Neural progenitor cell (in vitro differentiated cells): ENCODE measurements at regions not wholly inside any gene's neighbourhood (a gene's known extent, or its start where the extent isn't known, plus 50 kb on each side); places are given as distances from the start of the nearest gene placed in this dataset.

Experiments
- DNase-seq: peaks from one replicate; pipeline ENCODE4 v3.0.0-alpha.2; 2016; ENCODE audit warnings: low spot score
- H2AFZ ChIP-seq: fragments of 200-600 bp; sonication (generic); replicated peaks from 2 replicates; pipeline ENCODE4 v1.6.1; 2016; ENCODE audit warnings: antibody characterized with exemption
- H3F3A ChIP-seq: fragments of 200-600 bp; sonication (generic); 2 replicates; pipeline ENCODE4 v1.6.1; 2016; ENCODE audit warnings: antibody characterized with exemption, low read depth
- H3K27ac ChIP-seq: fragments of 200-600 bp; sonication (generic); 2 replicates; pipeline ENCODE4 v1.5.1; 2016; ENCODE audit warnings: mild to moderate bottlenecking
- H3K27me3 ChIP-seq: fragments of 200-600 bp; sonication (generic); 2 replicates; pipeline ENCODE4 v1.6.1; 2016; ENCODE audit warnings: mild to moderate bottlenecking, moderate library complexity
- H3K36me3 ChIP-seq: fragments of 200-600 bp; sonication (generic); 2 replicates; pipeline ENCODE4 v1.5.1; 2016
- H3K4me1 ChIP-seq: fragments of 200-600 bp; sonication (generic); 2 replicates; pipeline ENCODE4 v1.6.1; 2016; ENCODE audit warnings: mixed run types
- H3K4me2 ChIP-seq: fragments of 200-600 bp; sonication (generic); 2 replicates; pipeline ENCODE4 v1.6.1; 2016
- H3K4me3 ChIP-seq: fragments of 200-600 bp; sonication (generic); 2 replicates; pipeline ENCODE4 v1.5.1; 2016
- H3K79me2 ChIP-seq: fragments of 200-600 bp; sonication (generic); 2 replicates; pipeline ENCODE4 v1.6.1; 2016; ENCODE audit warnings: low read depth
- H3K9ac ChIP-seq: fragments of 200-600 bp; sonication (generic); 2 replicates; pipeline ENCODE4 v1.6.1; 2016
- H3K9me3 ChIP-seq: fragments of 200-600 bp; sonication (generic); 2 replicates; pipeline ENCODE4 v1.5.1; 2016; ENCODE audit warnings: low read depth
- H4K20me1 ChIP-seq: fragments of 200-600 bp; sonication (generic); 2 replicates; pipeline ENCODE4 v1.6.1; 2016; ENCODE audit warnings: low read depth
- H3K27ac Mint-ChIP-seq: 3 replicates; pipeline ENCODE4 v1.8.0; 2021; ENCODE audit warnings: mixed read lengths
- H3K27me3 Mint-ChIP-seq: 2 replicates; pipeline ENCODE4 v1.8.0; 2022; ENCODE audit warnings: low read depth, mild to moderate bottlenecking, inconsistent platforms, moderate library complexity, mixed read lengths; ENCODE audit not compliant: insufficient read depth
- H3K36me3 Mint-ChIP-seq: 3 replicates; pipeline ENCODE4 v1.8.0; 2021; ENCODE audit warnings: mixed read lengths
- H3K4me1 Mint-ChIP-seq: 3 replicates; pipeline ENCODE4 v1.8.0; 2021; ENCODE audit warnings: mixed read lengths
- H3K4me3 Mint-ChIP-seq: 3 replicates; pipeline ENCODE4 v1.8.0; 2021; ENCODE audit warnings: mild to moderate bottlenecking, moderate library complexity, mixed read lengths
- H3K9me3 Mint-ChIP-seq: 3 replicates; pipeline ENCODE4 v1.8.0; 2020; ENCODE audit warnings: mixed read lengths
- CTCF ChIP-seq: fragments of 200-600 bp; sonication (generic); IDR thresholded peaks from 2 replicates; pipeline ENCODE4 v1.5.1; 2017; ENCODE audit warnings: antibody characterized with exemption, mild to moderate bottlenecking
- EZH2 ChIP-seq: fragments of 200-600 bp; sonication (generic); IDR thresholded peaks from 2 replicates; pipeline ENCODE4 v1.6.1; 2017; ENCODE audit warnings: antibody characterized with exemption, mild to moderate bottlenecking, moderate library complexity
- EZH2phosphoT487 ChIP-seq: fragments of 200-600 bp; sonication (generic); IDR thresholded peaks from 2 replicates; pipeline ENCODE4 v1.6.1; 2017; ENCODE audit warnings: antibody characterized with exemption

- Mint-ChIP-seq H3K27me3 (peaks cover 11% of the 10 kb centered on the region), H3K36me3 (no peaks in the 10 kb centered on the region), H3K4me1 (peaks cover 3% of the 10 kb centered on the region), H3K4me3 (no peak overlapping the region), H3K9me3 (no peaks in the 10 kb centered on the region), H3K27ac (no peak overlapping the region)
- Histone ChIP-seq H3K4me3 (no peak overlapping the region), H3K36me3 (no peaks in the 10 kb centered on the region), H4K20me1 (no peaks in the 10 kb centered on the region), H3F3A (no peaks in the 10 kb centered on the region), H3K4me1 (no peaks in the 10 kb centered on the region), H3K9me3 (no peaks in the 10 kb centered on the region), H3K79me2 (no peaks in the 10 kb centered on the region), H3K9ac (no peak overlapping the region), H3K27ac (no peak overlapping the region), H3K27me3 (no peaks in the 10 kb centered on the region), H2AFZ (no peak overlapping the region), H3K4me2 (no peak overlapping the region)
- DNase-seq = no peak
- no peak for TF ChIP-seq EZH2
- no peak for TF ChIP-seq CTCF
- no peak for TF ChIP-seq EZH2phosphoT487
Measured at GRCh38 chr16:66147291-66147690, 219.2 kb upstream of the CDH5 start.

DNA sequence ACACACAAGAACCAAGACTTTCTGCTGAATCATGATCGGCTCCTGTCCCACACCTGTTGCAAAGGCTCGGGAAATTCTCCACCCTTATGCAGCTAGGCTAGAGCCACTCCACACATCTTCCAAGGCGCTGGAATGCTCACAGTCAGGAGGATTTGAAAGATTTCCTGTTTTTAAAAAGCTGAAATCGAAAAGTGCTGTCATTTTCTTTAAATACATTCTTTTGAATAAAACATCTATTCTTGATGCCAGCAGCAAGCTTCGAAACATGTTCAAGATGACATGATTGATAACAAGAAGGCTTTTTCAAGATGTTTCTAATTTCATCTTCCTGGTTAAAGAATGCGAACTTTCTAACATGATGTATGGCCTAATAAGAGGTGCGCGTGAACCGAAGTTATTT, 219.7 kb upstream of the CDH5 start:
- Histone ChIP-seq H3K9ac (no peak overlapping the region), H3K27ac (no peak overlapping the region), H3K4me1 (no peaks in the 10 kb centered on the region), H2AFZ (no peak overlapping the region), H3K4me3 (no peak overlapping the region), H3F3A (no peaks in the 10 kb centered on the region), H3K79me2 (no peaks in the 10 kb centered on the region), H3K4me2 (no peak overlapping the region), H3K9me3 (no peaks in the 10 kb centered on the region), H3K36me3 (no peaks in the 10 kb centered on the region), H4K20me1 (no peaks in the 10 kb centered on the region), H3K27me3 (no peaks in the 10 kb centered on the region)
- TF ChIP-seq CTCF = no peak
- no peak for TF ChIP-seq EZH2phosphoT487
- no peak for TF ChIP-seq EZH2
- H3K27me3 Mint-ChIP-seq = peaks cover 12% of the 10 kb centered on the region
- peaks cover 3% of the 10 kb centered on the region for H3K4me1 Mint-ChIP-seq
- no peak overlapping the region for H3K4me3 Mint-ChIP-seq
- no peak overlapping the region for H3K27ac Mint-ChIP-seq
- no peaks in the 10 kb centered on the region for H3K36me3 Mint-ChIP-seq
- H3K9me3 Mint-ChIP-seq = no peaks in the 10 kb centered on the region
- no peak for DNase-seq

DNA sequence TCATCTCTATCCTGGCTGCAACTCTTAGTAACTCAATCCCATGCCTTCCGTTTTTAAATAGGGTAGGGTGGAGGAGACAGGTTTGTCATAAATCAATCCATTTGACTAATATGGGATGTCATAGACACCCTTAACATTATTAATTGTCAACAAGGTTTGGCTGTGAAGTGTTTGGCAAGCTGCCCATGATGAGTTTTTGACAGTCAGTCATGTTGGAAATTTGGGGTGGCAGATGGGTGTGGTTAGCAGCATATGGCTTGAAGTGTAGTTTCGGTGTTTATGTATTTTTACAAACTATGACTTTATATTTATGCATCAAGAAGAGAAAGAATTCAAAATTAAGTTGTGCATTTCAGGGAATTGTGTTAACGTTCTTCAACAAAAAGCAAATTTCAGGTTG, 221.8 kb upstream of the CDH5 start:
- H3K79me2 ChIP-seq = no peaks in the 10 kb centered on the region
- no peaks in the 10 kb centered on the region for H3F3A ChIP-seq
- H3K27me3 Mint-ChIP-seq = peaks cover 18% of the 10 kb centered on the region

More for the DNA sequence above, 221.8 kb upstream of the CDH5 start:
- H3K36me3 Mint-ChIP-seq = no peaks in the 10 kb centered on the region
- no peak overlapping the region for H3K4me3 Mint-ChIP-seq
- Histone ChIP-seq H3K27ac (no peak overlapping the region), H3K36me3 (no peaks in the 10 kb centered on the region), H3K27me3 (no peaks in the 10 kb centered on the region), H2AFZ (no peak overlapping the region), H3K4me3 (no peak overlapping the region), H4K20me1 (no peaks in the 10 kb centered on the region), H3K4me2 (no peak overlapping the region), H3K9me3 (no peaks in the 10 kb centered on the region), H3K4me1 (no peaks in the 10 kb centered on the region), H3K9ac (no peak overlapping the region)
- no peak overlapping the region for H3K27ac Mint-ChIP-seq
- DNase-seq = no peak
- H3K9me3 Mint-ChIP-seq = no peaks in the 10 kb centered on the region
- TF ChIP-seq EZH2 (no peak), CTCF (no peak), EZH2phosphoT487 (no peak)
- H3K4me1 Mint-ChIP-seq = no peaks in the 10 kb centered on the region
